ENCODE measurements at regions not wholly inside any gene's neighbourhood (a gene's known extent, or its start where the extent isn't known, plus 50 kb on each side); places are given as distances from the start of the nearest gene placed in this dataset.

DNA sequence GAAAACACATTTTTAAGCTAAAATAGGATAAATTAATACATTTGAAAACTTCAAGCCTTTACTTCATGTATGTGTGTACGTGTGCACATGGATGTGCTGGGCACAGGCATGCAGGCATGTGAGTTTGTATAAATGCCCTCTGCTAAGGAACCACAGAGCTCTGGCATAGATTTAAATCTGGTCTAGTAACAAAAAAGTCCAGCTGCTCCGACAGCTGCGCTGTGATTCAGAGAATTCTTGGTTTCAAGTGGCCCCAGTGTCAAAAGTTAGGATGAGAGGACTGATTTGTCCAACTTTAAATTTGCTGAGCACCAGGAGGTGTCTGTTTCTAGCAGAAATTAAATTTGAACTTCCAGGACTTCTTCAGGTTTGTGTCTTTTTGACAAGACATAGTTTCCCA, 203.7 kb upstream of the TUT7 start:
- no peaks in the 10 kb centered on the region for H3K79me2 ChIP-seq (ENCODE audit: low read length)

DNA sequence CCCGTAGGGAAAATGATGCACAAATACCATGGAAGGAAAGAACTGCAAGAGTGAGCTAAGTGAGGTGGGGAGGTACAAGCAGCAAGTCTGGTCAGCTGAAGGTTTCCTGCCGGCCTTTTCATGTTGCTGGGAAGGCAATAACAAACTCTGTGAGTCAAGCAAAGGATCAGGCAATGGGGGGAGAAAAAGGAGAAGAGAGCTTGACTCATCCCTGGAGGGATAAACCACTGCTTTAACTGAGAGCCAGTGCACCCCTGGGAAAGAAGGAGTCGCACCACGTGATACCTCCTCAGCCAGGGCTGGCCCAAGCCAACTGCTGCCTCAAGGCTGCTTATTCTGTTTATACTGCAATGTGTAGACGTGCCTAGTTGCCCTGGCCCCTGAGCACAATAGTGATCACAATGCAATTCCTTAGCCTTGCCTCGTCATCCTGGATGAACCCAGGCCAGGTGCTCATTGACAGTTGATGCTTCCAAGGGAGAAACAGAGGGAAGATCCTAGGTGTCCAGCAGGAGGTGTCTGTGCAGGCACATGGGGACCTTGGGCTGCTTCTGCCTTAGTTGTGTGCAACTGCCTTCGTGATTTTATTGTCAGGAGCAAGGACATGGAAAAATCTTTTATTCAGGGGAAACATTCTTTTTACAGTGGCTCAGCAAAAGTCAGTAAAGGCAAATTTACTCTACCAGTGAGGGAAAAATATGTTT, 203.0 kb upstream of the TUT7 start:
- Histone ChIP-seq H3K9me3 (ENCODE audit: insufficient read depth, low read length) (no peaks in the 10 kb centered on the region), H2AFZ (ENCODE audit: low read depth, low read length) (no peak overlapping the region), H3K36me3 (replicated peaks; ENCODE audit: low read depth, low read length) (no peaks in the 10 kb centered on the region), H4K20me1 (ENCODE audit: insufficient read depth, low read length) (no peaks in the 10 kb centered on the region), H3K79me2 (ENCODE audit: low read length) (no peaks in the 10 kb centered on the region), H3K4me2 (ENCODE audit: low read length) (no peak overlapping the region), H3K27ac (ENCODE audit: low read length) (no peak overlapping the region), H3K9ac (ENCODE audit: low read length) (no peak overlapping the region), H3K4me1 (ENCODE audit: low read length) (no peaks in the 10 kb centered on the region), H3K27me3 (ENCODE audit: low read depth, low read length) (no peaks in the 10 kb centered on the region; the same call in 1 of the 2 replicates), H3K4me3 (ENCODE audit: low read length) (no peak overlapping the region)
- TF ChIP-seq EZH2phosphoT487 (IDR thresholded peaks at IDR 0.05; ENCODE audit: low read depth) = no peak
- TF ChIP-seq, protein P1, sequence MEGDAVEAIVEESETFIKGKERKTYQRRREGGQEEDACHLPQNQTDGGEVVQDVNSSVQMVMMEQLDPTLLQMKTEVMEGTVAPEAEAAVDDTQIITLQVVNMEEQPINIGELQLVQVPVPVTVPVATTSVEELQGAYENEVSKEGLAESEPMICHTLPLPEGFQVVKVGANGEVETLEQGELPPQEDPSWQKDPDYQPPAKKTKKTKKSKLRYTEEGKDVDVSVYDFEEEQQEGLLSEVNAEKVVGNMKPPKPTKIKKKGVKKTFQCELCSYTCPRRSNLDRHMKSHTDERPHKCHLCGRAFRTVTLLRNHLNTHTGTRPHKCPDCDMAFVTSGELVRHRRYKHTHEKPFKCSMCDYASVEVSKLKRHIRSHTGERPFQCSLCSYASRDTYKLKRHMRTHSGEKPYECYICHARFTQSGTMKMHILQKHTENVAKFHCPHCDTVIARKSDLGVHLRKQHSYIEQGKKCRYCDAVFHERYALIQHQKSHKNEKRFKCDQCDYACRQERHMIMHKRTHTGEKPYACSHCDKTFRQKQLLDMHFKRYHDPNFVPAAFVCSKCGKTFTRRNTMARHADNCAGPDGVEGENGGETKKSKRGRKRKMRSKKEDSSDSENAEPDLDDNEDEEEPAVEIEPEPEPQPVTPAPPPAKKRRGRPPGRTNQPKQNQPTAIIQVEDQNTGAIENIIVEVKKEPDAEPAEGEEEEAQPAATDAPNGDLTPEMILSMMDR (IDR thresholded peaks at IDR 0.05; ENCODE audit: low read depth, low read length) = no peak

More for the DNA sequence above, 203.7 kb upstream of the TUT7 start:
- no peak for TF ChIP-seq EZH2phosphoT487 (IDR thresholded peaks at IDR 0.05; ENCODE audit: low read depth)
- TF ChIP-seq, protein P1 (IDR thresholded peaks at IDR 0.05; ENCODE audit: low read depth, low read length) = no peak
- no peak overlapping the region for H3K9ac ChIP-seq (ENCODE audit: low read length)
- H3K36me3 ChIP-seq (replicated peaks; ENCODE audit: low read depth, low read length) = no peaks in the 10 kb centered on the region
- no peak overlapping the region for H3K27ac ChIP-seq (ENCODE audit: low read length)
- H4K20me1 ChIP-seq (ENCODE audit: insufficient read depth, low read length) = no peaks in the 10 kb centered on the region
- no peaks in the 10 kb centered on the region; the same call in 1 of the 2 replicates for H3K27me3 ChIP-seq (ENCODE audit: low read depth, low read length)
- H3K4me2 ChIP-seq (ENCODE audit: low read length) = no peak overlapping the region
- H3K9me3 ChIP-seq (ENCODE audit: insufficient read depth, low read length) = no peaks in the 10 kb centered on the region
- no peaks in the 10 kb centered on the region for H3K4me1 ChIP-seq (ENCODE audit: low read length)
- no peak overlapping the region for H3K4me3 ChIP-seq (ENCODE audit: low read length)
- no peak overlapping the region for H2AFZ ChIP-seq (ENCODE audit: low read depth, low read length)

DNA sequence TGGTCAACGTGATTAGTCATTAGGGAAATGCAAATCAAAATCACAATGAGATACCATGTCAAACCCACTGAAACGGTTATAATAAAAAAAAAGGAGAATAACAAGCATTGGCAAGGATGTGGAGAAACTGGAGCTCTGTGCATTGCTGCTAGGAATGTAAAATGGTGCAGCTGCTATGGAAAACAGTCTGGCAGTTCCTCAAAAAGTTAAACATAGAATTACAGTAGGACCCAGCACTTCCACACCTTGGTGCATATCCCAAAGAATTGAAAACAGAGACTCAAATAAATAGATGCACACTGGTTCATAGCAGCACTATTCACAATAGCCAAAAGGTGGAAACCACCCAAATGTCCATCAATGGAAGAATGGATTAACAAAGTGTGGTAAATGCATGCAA, 201.5 kb upstream of the TUT7 start:
- Histone ChIP-seq H3K27ac (ENCODE audit: low read length) (no peak overlapping the region), H3K9ac (ENCODE audit: low read length) (no peak overlapping the region), H3K4me1 (ENCODE audit: low read length) (no peaks in the 10 kb centered on the region), H3K27me3 (ENCODE audit: low read depth, low read length) (no peaks in the 10 kb centered on the region; the same call in 1 of the 2 replicates), H3K79me2 (ENCODE audit: low read length) (no peaks in the 10 kb centered on the region), H4K20me1 (ENCODE audit: insufficient read depth, low read length) (no peaks in the 10 kb centered on the region), H3K4me3 (ENCODE audit: low read length) (no peak overlapping the region), H3K36me3 (replicated peaks; ENCODE audit: low read depth, low read length) (no peaks in the 10 kb centered on the region), H3K9me3 (ENCODE audit: insufficient read depth, low read length) (no peaks in the 10 kb centered on the region), H3K4me2 (ENCODE audit: low read length) (no peak overlapping the region), H2AFZ (ENCODE audit: low read depth, low read length) (no peak overlapping the region)
- TF ChIP-seq EZH2phosphoT487 (IDR thresholded peaks at IDR 0.05; ENCODE audit: low read depth) = no peak
- TF ChIP-seq, protein P1 (IDR thresholded peaks at IDR 0.05; ENCODE audit: low read depth, low read length) = no peak

DNA sequence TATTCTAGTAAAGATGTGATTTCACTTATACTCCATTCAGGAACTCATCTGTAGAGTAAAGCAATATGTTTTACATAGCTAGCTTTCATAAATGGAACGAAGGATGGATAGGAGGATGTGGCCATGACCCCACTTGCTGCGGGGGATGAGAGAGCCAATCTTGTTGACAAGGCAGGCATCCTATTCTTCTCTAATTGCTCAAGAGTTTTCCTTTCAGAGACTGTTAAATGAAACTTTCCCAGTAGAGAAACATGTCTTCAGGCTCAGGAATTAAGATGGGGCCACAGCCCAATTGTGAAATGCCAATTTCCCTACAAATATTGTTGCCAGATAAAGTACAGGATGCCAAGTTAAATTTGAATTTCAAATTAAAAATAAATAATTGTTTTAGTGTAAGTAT, 196.2 kb upstream of the TUT7 start:
- H3K4me2 ChIP-seq (ENCODE audit: low read length) = no peak overlapping the region
- H4K20me1 ChIP-seq (ENCODE audit: insufficient read depth, low read length) = no peaks in the 10 kb centered on the region
- no peaks in the 10 kb centered on the region for H3K4me1 ChIP-seq (ENCODE audit: low read length)
- no peak overlapping the region for H3K27ac ChIP-seq (ENCODE audit: low read length)
- H3K27me3 ChIP-seq (ENCODE audit: low read depth, low read length) = peaks cover 13% of the 10 kb centered on the region; the same call in 1 of the 2 replicates
- no peaks in the 10 kb centered on the region for H3K36me3 ChIP-seq (replicated peaks; ENCODE audit: low read depth, low read length)
- no peak overlapping the region for H3K4me3 ChIP-seq (ENCODE audit: low read length)
- no peaks in the 10 kb centered on the region for H3K9me3 ChIP-seq (ENCODE audit: insufficient read depth, low read length)
- H3K9ac ChIP-seq (ENCODE audit: low read length) = no peak overlapping the region
- TF ChIP-seq, protein P1 (IDR thresholded peaks at IDR 0.05; ENCODE audit: low read depth, low read length) = no peak
- no peak for TF ChIP-seq EZH2phosphoT487 (IDR thresholded peaks at IDR 0.05; ENCODE audit: low read depth)
- no peak overlapping the region for H2AFZ ChIP-seq (ENCODE audit: low read depth, low read length)
- H3K79me2 ChIP-seq (ENCODE audit: low read length) = no peaks in the 10 kb centered on the region
